AG20443 (cell line): ENCODE measurements at regions not wholly inside any gene's neighbourhood (a gene's known extent, or its start where the extent isn't known, plus 50 kb on each side); places are given as distances from the start of the nearest gene placed in this dataset.
"Not testable (repeated sequence)": the region's sequence is repeated elsewhere in the genome, so short reads cannot be mapped to it uniquely, and the experiment has no call there.

ENCODE experiments used
- DNase-seq: peaks from one replicate; pipeline ENCODE4 v3.0.0; 2012; ENCODE audit warnings: low spot score, mixed read lengths

DNA sequence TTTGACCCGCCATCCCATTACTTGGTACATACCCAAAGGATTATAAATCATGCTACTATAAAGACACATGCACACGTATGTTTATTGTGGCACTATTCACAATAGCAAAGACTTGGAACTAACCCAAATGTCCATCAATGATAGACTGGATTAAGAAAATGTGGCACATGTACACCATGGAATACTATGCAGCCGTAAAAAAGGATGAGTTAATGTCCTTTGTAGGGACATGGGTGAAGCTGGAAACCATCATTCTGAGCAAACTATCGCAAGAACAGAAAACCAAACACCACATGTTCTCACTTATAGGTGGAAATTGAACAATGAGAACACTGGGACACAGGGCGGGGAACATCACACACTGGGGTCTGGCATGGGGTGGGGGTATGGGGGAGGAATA, 57.1 kb upstream of the GMDS start:
- DNase-seq = not testable (repeated sequence)

GRCh38 chr6:2296781-2297180, 51.4 kb upstream of the GMDS start:
- no peak for DNase-seq
